GM19397 (cell line): ENCODE measurements at regions not wholly inside any gene's neighbourhood (a gene's known extent, or its start where the extent isn't known, plus 50 kb on each side); places are given as distances from the start of the nearest gene placed in this dataset.
"Not testable (repeated sequence)": the region's sequence is repeated elsewhere in the genome, so short reads cannot be mapped to it uniquely, and the experiment has no call there.

ENCODE experiments used
- ATAC-seq: cut with Tn5 transposase; IDR thresholded peaks from one replicate; pipeline ENCODE4 v1.9.1; 2021; ENCODE audit warnings: mild to moderate bottlenecking, moderate library complexity; ENCODE audit not compliant: unreplicated experiment

- no peak for ATAC-seq
These were observed 1544.6 kb downstream of the OLFM4 start for GRCh38 chr13:54573186-54573585.

GRCh38 chr13:54574791-54575190, 1546.2 kb downstream of the OLFM4 start:
- ATAC-seq = no peak

- no peak for ATAC-seq
These were observed 1562.9 kb downstream of the OLFM4 start for GRCh38 chr13:54591540-54591939.

GRCh38 chr13:54592201-54592600, 1563.6 kb downstream of the OLFM4 start:
- ATAC-seq = no peak

GRCh38 chr13:54593504-54593903, 1564.9 kb downstream of the OLFM4 start:
- no peak for ATAC-seq

- ATAC-seq = no peak
These were observed 1569.0 kb downstream of the OLFM4 start for GRCh38 chr13:54597540-54598088.

GRCh38 chr13:54599413-54599812, 1570.8 kb downstream of the OLFM4 start:
- no peak for ATAC-seq

GRCh38 chr13:54606944-54607343, 1578.3 kb downstream of the OLFM4 start:
- no peak for ATAC-seq

GRCh38 chr13:54607421-54607820, 1578.8 kb downstream of the OLFM4 start:
- ATAC-seq = no peak

- no peak for ATAC-seq
These were observed 1582.8 kb downstream of the OLFM4 start for GRCh38 chr13:54611390-54611789.

GRCh38 chr13:54614726-54615125, 1586.1 kb downstream of the OLFM4 start:
- ATAC-seq = no peak

GRCh38 chr13:54626504-54626903, 1597.9 kb downstream of the OLFM4 start:
- ATAC-seq = not testable (repeated sequence)

- no peak for ATAC-seq
These were observed 1599.2 kb downstream of the OLFM4 start for GRCh38 chr13:54627646-54628372.

GRCh38 chr13:54628383-54628782, 1599.8 kb downstream of the OLFM4 start:
- ATAC-seq = no peak

GRCh38 chr13:54633456-54633855, 1604.8 kb downstream of the OLFM4 start:
- ATAC-seq = no peak

- no peak for ATAC-seq
These were observed 1607.6 kb downstream of the OLFM4 start for GRCh38 chr13:54636231-54636630.

- no peak for ATAC-seq
These were observed 1608.8 kb downstream of the OLFM4 start for GRCh38 chr13:54637366-54637765.

GRCh38 chr13:54640719-54641118, 1612.1 kb downstream of the OLFM4 start:
- ATAC-seq = no peak

- ATAC-seq = no peak
These were observed 1615.2 kb downstream of the OLFM4 start for GRCh38 chr13:54643863-54644262.

GRCh38 chr13:54647275-54647674, 1618.7 kb downstream of the OLFM4 start:
- no peak for ATAC-seq

- no peak for ATAC-seq
These were observed 1629.0 kb downstream of the OLFM4 start for GRCh38 chr13:54657588-54657987.

- no peak for ATAC-seq
These were observed 1630.2 kb downstream of the OLFM4 start for GRCh38 chr13:54658771-54659170.

- no peak for ATAC-seq
These were observed 1631.7 kb downstream of the OLFM4 start for GRCh38 chr13:54660277-54660676.
